Activated T-helper 2 cell treated with anti-CD3 and anti-CD28 coated beads, Interferon-gamma antibody, Interleukin-2, Interleukin-4, amounts not matched to agents 10 μg/mL and 5 μg/mL and 100 μg/mL, durations not matched to agents 14 hours and 24 hours and 36 hours (primary cell): ENCODE measurements at regions not wholly inside any gene's neighbourhood (a gene's known extent, or its start where the extent isn't known, plus 50 kb on each side); places are given as distances from the start of the nearest gene placed in this dataset.
"Not testable (repeated sequence)": the region's sequence is repeated elsewhere in the genome, so short reads cannot be mapped to it uniquely, and the experiment has no call there.

Experiments used
- DNase-seq: peaks from one replicate; pipeline ENCODE4 v3.0.0; 2021; ENCODE audit warnings: low spot score
- H3K27ac Mint-ChIP-seq: one replicate; pipeline ENCODE4 v1.8.0; 2021; ENCODE audit warnings: mixed read lengths
- H3K27me3 Mint-ChIP-seq: one replicate; pipeline ENCODE4 v1.8.0; 2021; ENCODE audit warnings: low read depth, mixed read lengths
- H3K36me3 Mint-ChIP-seq: one replicate; pipeline ENCODE4 v1.8.0; 2021; ENCODE audit warnings: low read depth, mixed read lengths
- H3K4me1 Mint-ChIP-seq: one replicate; pipeline ENCODE4 v1.8.0; 2021; ENCODE audit warnings: low read depth, mixed read lengths
- H3K4me3 Mint-ChIP-seq: one replicate; pipeline ENCODE4 v1.8.0; 2021; ENCODE audit warnings: low read depth, mild to moderate bottlenecking, moderate library complexity, mixed read lengths
- H3K9me3 Mint-ChIP-seq: one replicate; pipeline ENCODE4 v1.8.0; 2021; ENCODE audit warnings: mixed read lengths
- intact Hi-C: fragments of 100-400 bp; cut with micrococcal nuclease; formaldehyde crosslinking; loops from one replicate; pipeline ENCODE4 v1.15.1; 2023

- H3K4me1 Mint-ChIP-seq: no peaks in the 10 kb centered on the region
- no peak for DNase-seq
- intact Hi-C loops: no loop called here
- H3K36me3 Mint-ChIP-seq: no peaks in the 10 kb centered on the region
- peaks cover 4% of the 10 kb centered on the region for H3K27me3 Mint-ChIP-seq
- H3K4me3 Mint-ChIP-seq: no peak overlapping the region
- no peak overlapping the region for H3K27ac Mint-ChIP-seq
- no peaks in the 10 kb centered on the region for H3K9me3 Mint-ChIP-seq
Measured at GRCh38 chr6:145082359-145082758, 653.0 kb downstream of the EPM2A start.

DNA sequence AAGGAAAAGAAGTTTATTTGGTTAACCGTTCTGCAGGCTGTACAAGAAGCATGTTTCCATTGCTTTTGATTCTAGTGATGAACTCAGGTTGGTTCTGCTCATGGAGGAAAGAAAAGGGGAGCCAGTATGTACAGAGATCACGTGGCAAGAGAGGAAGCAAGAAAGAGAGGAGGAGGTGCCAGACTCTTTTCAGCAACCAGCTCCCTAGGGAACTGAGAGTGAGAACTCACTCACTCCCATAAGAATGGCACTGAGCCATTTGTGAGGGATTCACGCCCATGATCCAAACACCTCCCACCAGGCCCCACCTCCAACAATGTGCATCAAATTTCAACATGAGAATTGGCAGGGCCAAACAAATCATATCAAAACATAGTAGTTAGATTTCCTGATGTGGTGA is 649.1 kb downstream of the EPM2A start:
- Mint-ChIP-seq H3K36me3 (no peaks in the 10 kb centered on the region), H3K4me3 (no peak overlapping the region), H3K4me1 (no peaks in the 10 kb centered on the region), H3K27me3 (peaks cover 4% of the 10 kb centered on the region), H3K9me3 (no peaks in the 10 kb centered on the region), H3K27ac (no peak overlapping the region)
- intact Hi-C loops: no loop called here
- no peak for DNase-seq

- intact Hi-C loops: no loop called here
- no peaks in the 10 kb centered on the region for H3K36me3 Mint-ChIP-seq
- H3K4me1 Mint-ChIP-seq: no peaks in the 10 kb centered on the region
- H3K9me3 Mint-ChIP-seq: no peaks in the 10 kb centered on the region
- H3K27me3 Mint-ChIP-seq: peaks cover 8% of the 10 kb centered on the region
- H3K27ac Mint-ChIP-seq: no peak overlapping the region
- no peak for DNase-seq
- H3K4me3 Mint-ChIP-seq: no peak overlapping the region
Measured at GRCh38 chr6:145087034-145087433, 648.3 kb downstream of the EPM2A start.

DNA sequence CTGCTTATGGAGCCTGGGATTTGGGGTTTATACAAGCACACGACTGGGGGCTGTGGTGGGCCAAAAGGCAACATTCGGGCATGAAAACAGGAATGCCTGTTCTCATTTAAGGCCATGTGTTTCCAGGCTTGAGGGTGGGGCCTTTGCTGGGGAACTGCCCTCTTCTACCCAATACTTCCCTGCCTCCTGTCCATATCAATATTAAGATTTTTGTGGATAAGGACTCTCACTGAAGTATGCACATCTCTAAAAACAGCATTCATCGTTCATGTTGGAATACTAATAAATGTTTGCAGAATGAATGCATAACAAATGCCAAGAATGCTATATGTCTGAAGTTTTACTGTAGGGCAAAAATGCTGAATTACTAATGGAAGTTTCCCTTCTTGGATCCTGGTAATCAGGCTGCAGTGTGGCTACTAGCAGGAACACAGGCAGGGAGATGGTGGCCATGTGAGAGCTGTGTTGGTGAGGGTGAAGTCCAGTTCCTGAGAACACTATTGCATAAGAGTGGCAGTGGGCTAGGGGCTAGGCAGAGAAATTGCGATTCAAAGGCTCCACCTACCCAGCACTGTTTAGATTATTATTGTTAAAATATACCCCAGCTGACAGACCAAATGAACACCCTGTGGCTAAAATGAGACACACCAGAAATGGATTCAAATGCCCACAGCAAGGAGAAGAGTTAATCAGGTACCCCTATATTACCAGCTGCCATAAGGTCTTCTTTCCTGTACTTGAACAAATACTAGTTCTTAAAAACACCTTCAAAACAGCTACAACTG is 644.3 kb downstream of the EPM2A start:
- DNase-seq: no peak
- H3K27me3 Mint-ChIP-seq: peaks cover 6% of the 10 kb centered on the region
- H3K9me3 Mint-ChIP-seq: no peaks in the 10 kb centered on the region
- H3K36me3 Mint-ChIP-seq: no peaks in the 10 kb centered on the region
- intact Hi-C loops: no loop called here
- H3K4me3 Mint-ChIP-seq: no peak overlapping the region
- no peak overlapping the region for H3K27ac Mint-ChIP-seq
- H3K4me1 Mint-ChIP-seq: no peaks in the 10 kb centered on the region

DNA sequence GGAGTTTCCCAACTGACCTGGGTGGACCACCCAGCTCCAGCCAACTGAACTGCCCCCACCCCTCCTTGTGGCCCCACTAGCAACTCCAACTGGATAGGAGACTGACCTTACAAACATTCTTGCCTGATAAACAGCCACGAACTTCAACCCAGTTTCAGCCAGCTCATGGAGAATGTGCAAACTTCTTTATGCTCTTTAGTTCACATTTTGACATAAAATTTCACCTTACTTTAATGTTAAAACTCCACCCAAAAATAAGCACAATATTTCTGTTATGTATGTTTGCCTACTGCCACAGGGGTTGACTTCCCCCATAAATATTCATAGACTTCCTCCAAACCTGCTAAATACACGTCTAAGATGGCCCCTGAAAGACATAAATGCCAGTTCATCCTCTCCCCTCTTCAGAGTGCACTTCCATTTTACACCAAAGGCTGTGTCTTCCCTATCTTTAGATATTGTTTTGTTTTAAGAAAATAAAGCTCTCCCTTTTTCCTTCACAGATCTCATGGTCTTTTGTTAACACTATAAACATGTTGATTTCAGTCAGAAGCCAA is 643.7 kb downstream of the EPM2A start:
- DNase-seq: no peak
- no peak overlapping the region for H3K27ac Mint-ChIP-seq
- no peaks in the 10 kb centered on the region for H3K4me1 Mint-ChIP-seq
- H3K9me3 Mint-ChIP-seq: no peaks in the 10 kb centered on the region
- intact Hi-C loops: no loop called here
- no peaks in the 10 kb centered on the region for H3K36me3 Mint-ChIP-seq
- H3K27me3 Mint-ChIP-seq: peaks cover 6% of the 10 kb centered on the region
- no peak overlapping the region for H3K4me3 Mint-ChIP-seq

DNA sequence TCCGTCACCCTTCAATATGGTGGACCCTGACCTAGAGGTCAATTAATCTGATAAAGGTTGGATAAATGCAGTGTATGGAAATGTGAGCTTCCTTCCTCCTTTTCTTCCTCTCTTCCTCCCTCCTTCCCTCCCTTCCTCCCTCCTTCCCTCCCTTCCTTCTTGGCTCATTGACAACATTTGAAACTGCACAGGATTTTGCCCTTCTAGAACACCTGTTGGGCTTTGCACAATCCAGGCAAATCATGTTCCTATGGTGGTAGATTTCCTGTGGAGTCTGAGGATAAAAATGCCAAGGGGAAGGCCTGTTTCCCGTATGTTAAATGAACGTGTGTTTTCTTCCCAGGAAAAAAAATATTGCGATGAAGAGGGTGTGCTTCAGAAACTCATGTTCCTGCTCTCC is 642.8 kb downstream of the EPM2A start:
- no peaks in the 10 kb centered on the region for H3K36me3 Mint-ChIP-seq

GRCh38 chr6:145093226-145093625 is 642.1 kb downstream of the EPM2A start:
- H3K9me3 Mint-ChIP-seq: no peaks in the 10 kb centered on the region
- H3K4me3 Mint-ChIP-seq: no peak overlapping the region
- no peak for DNase-seq
- no peaks in the 10 kb centered on the region for H3K36me3 Mint-ChIP-seq
- no peaks in the 10 kb centered on the region for H3K4me1 Mint-ChIP-seq
- no peak overlapping the region for H3K27ac Mint-ChIP-seq
- H3K27me3 Mint-ChIP-seq: peaks cover 4% of the 10 kb centered on the region
- intact Hi-C loops: no loop called here

More for the DNA sequence above, 642.8 kb downstream of the EPM2A start:
- Mint-ChIP-seq H3K4me3 (no peak overlapping the region), H3K27ac (no peak overlapping the region), H3K4me1 (no peaks in the 10 kb centered on the region), H3K9me3 (no peaks in the 10 kb centered on the region), H3K27me3 (peaks cover 4% of the 10 kb centered on the region)
- intact Hi-C loops: no loop called here
- no peak for DNase-seq

DNA sequence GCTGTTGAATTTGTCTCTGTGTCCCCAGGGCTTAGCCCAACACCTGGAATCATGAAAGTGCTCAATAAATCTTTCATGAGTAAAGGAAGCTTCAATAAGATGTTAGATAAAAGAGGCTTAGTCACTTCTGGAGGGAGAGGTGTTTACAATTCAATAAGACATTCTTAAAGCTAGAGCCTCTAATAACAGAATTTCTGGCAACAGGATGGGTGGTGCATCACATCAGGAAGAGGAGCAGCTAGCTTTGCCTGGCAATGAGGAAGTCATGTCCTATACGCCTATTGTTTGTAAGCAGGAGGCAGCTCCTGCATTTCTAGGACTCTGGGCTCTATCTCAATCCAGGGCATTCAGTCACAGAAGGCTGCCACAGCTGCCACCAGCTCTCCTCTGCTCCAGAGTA is 638.5 kb downstream of the EPM2A start:
- Mint-ChIP-seq H3K9me3 (no peaks in the 10 kb centered on the region), H3K27ac (no peak overlapping the region), H3K4me1 (no peaks in the 10 kb centered on the region), H3K27me3 (peaks cover 2% of the 10 kb centered on the region), H3K4me3 (no peak overlapping the region), H3K36me3 (no peaks in the 10 kb centered on the region)
- intact Hi-C loops: no loop called here
- DNase-seq: no peak

GRCh38 chr6:145098127-145098526 is 637.2 kb downstream of the EPM2A start:
- H3K9me3 Mint-ChIP-seq, H3K4me3 Mint-ChIP-seq, H3K27me3 Mint-ChIP-seq, H3K36me3 Mint-ChIP-seq, H3K27ac Mint-ChIP-seq, DNase-seq, intact Hi-C loops, H3K4me1 Mint-ChIP-seq: not testable (repeated sequence)

DNA sequence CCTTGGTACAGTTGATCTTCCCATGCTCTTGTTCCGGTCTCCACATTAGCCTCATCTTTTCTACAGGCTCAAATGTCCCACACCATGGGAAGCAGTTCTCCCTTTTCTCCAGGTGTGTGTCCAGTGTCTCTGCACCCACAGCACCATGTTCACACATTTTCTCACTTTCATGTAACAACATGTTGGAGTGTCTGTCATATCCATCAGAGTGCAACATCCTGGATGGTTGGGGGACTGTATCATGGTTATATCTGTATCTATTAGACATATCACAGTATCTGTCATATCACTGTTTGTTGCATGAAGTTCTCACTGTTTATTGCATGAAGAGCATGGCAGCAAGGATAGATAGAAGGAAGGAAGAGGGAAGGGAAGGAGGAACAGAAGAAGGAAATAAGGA is 635.6 kb downstream of the EPM2A start:
- intact Hi-C loops: no loop called here
- Mint-ChIP-seq H3K27ac (no peak overlapping the region), H3K36me3 (no peaks in the 10 kb centered on the region), H3K27me3 (no peaks in the 10 kb centered on the region), H3K4me3 (no peak overlapping the region), H3K4me1 (no peaks in the 10 kb centered on the region), H3K9me3 (no peaks in the 10 kb centered on the region)
- no peak for DNase-seq

- intact Hi-C loops: no loop called here
- H3K27ac Mint-ChIP-seq: no peak overlapping the region
- H3K36me3 Mint-ChIP-seq: no peaks in the 10 kb centered on the region
- H3K27me3 Mint-ChIP-seq: peaks cover 6% of the 10 kb centered on the region
- H3K4me3 Mint-ChIP-seq: no peak overlapping the region
- no peaks in the 10 kb centered on the region for H3K9me3 Mint-ChIP-seq
- DNase-seq: no peak
- no peaks in the 10 kb centered on the region for H3K4me1 Mint-ChIP-seq
Measured at GRCh38 chr6:145110109-145110508, 625.2 kb downstream of the EPM2A start.

- DNase-seq, H3K4me3 Mint-ChIP-seq, H3K9me3 Mint-ChIP-seq, H3K4me1 Mint-ChIP-seq, intact Hi-C loops, H3K36me3 Mint-ChIP-seq, H3K27me3 Mint-ChIP-seq, H3K27ac Mint-ChIP-seq: not testable (repeated sequence)
Measured at GRCh38 chr6:145111407-145111806, 623.9 kb downstream of the EPM2A start.

- Mint-ChIP-seq H3K9me3 (no peaks in the 10 kb centered on the region), H3K36me3 (no peaks in the 10 kb centered on the region), H3K27ac (no peak overlapping the region), H3K4me3 (no peak overlapping the region), H3K27me3 (peaks cover 6% of the 10 kb centered on the region), H3K4me1 (no peaks in the 10 kb centered on the region)
- intact Hi-C loops: no loop called here
- no peak for DNase-seq
Measured at GRCh38 chr6:145112711-145113148, 622.6 kb downstream of the EPM2A start.
